ENCODE measurements at regions not wholly inside any gene's neighbourhood (a gene's known extent, or its start where the extent isn't known, plus 50 kb on each side); places are given as distances from the start of the nearest gene placed in this dataset.

DNA sequence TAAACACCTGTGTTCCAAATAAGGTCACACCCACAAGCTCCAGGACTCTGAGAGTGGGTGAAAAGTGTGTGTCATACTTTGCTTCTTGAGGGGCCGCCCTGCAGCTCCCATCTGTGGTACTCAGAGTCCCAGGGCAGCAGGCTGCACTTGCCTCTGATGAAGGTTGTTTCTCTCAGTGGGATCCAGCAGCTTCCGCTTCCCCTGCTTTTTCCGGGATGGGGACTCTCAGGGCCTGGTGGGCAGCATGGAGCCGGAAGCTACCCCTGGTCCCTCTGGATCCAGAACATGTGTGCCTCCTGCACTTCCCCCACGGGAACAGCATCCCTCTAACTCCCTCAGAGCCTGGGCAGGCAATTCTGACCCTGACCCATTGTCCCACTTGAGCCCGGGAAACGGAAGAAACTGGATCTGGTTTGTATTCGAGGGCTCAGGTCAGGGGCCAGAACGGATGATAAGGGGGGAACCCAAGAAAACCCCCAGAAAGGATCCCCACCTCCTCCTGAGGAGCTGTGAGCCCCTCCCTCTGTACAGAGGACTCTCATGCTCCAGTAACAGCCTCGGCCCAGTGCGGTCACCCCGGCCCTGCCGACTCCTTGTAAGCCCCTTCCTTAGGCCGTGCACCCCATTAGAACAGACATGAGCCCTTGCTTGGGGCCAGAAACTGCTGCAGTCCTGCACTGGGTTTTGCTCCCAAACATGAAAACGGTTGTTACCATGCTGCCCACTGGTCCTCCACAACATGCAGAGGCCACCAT is 189.5 kb upstream of the C1orf174 start:
- DNase-seq (ENCODE audit: low spot score) = no peak

DNA sequence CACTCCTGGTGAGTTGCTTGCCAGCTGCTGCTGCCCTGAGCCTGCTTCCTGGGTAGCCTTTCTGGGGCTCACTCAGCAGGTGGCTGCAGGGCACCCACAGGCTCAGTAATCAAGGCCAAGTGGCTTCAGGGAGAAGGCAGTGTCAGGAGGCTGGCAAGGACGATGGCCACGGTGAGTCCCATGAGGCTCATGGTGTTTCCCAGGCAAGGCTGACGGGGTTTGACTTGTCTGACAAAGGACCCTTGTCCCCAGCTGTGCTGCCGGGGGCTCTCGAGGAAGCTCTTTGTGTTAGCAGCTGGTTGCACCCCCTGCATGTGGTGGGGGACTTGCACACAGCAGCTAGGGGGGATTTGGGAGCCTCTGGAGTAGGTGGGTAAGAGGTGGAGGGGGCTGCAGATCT is 190.5 kb upstream of the C1orf174 start:
- DNase-seq (ENCODE audit: low spot score) = no peak

DNA sequence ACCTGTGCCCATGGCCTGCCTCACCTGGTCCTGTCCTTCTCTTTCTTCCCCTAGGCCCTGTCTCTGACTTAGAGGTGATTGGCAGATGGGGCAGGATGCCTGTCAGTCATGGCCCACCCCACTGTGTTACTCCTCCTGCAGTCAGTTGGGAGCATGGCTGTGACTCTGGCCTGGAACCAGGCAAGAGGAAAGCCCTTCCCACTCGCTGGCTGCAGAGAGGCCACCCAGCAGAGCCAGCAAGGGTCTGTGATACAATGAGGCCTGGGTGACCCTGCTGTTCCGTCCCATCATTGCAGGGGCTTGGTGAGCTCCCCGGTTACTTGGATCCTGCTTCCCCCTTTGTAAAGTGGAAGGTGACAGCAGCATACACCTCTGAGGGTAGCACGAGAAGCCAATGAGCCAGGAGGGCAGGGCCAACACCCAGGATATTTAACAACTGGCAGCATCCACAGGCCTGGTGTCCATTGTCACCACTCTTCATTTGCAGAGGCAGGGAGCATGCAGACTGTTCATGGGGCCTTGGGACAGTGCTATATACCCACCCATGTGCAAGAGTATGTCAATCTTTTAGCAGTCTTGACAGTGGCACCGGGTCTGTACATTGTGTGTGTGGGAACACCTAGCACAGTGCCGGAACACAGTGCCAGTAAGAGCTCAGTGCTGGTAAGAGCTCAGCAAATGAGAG is 191.0 kb upstream of the C1orf174 start:
- no peak for DNase-seq (ENCODE audit: low spot score)

DNA sequence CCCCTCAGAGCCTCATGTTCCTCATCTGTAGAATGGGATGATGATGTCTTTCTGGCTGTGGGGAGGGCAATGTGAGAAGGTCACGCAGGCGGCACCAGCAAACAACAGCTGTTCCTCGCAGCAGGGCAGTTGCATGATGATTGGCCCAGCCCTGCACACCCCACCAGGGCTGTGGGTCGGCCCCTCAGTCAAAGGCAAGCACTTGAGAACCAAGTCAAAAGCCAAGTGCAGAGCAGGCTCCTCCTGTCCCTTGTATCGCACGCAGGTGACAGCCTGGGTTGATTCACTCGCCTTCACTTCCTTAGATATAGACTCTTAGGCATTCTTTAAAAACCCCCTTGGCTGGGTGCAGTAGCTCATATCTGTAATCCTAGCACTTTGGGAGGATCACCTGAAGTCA is 191.9 kb upstream of the C1orf174 start:
- no peak for DNase-seq (ENCODE audit: low spot score)

DNA sequence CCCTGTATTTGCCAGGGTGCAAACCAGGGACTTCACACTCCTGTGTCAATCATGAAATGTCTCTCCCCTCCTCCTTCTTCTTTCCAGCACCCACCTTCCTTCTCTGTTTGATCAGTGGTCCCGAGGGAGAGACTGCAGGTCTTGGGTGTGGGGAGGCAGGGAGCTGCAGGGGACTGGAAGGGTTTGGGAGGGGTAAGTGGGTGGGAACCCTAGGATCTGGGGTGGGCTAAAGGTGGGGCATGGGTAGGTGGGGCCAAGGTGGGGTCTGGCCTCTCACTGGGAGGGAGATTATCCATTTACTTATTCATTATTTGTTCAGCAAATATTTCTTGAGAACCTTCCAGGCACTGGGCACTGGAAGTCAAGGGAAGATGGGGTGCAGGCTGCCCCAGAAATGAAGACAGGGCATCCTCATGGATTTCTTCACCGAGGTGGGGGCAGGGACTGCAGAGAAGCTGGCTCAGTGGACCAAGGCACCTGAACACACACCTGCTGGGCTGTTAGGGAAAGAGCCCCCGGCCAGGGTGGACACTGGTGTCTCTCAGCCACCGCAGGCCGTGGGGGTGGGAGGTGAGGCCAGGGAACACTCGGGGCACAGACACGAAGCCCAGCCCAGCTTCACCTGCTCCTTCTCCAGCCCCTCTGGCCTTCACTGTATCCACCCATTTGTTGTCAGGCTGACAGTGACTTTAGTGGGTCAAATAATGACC is 193.9 kb upstream of the C1orf174 start:
- DNase-seq (ENCODE audit: low spot score) = no peak

DNA sequence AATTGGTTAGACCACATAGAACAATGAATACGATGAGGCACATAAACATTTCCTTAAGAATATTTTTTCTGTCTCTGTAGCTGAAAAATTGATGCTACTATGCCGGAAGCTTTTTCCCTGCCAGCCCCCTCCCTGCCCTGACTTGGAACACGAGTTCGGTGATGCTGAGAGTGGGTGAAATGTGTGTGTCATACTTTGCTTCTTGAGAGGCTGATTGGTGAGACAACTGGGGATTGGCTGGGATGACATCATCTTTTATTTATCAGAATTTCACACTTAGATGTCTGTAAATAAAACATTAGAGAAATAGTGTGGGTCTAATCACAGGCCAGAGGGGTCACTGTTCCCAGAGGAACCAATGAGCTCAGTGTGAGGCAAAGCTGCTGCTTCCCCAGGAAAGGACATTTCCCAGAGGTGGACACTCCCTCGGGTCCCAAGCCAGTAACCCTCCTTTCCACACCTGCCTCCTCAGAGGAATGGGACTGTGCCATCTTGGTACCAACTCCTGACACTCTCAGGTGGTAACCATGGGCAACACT is 195.4 kb upstream of the C1orf174 start:
- no peak for DNase-seq (ENCODE audit: low spot score)

DNA sequence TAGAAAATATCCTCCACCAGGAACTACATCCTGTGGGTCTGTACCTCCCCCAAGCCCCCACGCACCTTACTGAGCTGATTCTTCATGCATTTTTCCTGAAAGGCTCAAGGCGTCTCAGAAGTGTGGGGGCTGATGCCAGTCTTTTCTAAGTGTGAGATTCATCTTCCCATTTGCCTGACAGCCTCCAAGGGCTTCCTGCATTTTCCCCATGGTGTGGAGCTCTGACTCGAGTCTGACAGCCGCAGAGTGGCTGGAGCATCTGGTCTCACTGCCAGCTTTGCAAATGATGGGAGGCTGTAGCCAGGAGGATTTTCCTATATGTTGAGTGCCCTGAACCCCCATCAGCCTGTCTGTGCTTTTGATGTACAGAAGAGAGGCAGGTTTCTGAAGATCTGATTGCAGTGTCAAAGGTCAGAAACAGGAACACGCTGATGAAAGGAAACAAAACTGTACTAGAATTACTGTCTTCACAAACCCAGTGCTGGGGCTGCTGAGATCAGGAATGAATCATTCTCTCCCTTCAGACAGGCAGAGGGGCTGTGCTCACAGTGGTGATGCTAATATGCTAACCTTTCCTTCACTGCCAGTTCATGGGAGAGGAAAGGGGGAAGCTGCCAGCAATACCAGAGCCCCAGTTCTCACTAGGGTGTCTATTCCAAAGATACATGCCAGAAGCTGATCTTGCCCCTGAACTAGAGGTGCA is 201.5 kb upstream of the C1orf174 start:
- DNase-seq (ENCODE audit: low spot score) = no peak

DNA sequence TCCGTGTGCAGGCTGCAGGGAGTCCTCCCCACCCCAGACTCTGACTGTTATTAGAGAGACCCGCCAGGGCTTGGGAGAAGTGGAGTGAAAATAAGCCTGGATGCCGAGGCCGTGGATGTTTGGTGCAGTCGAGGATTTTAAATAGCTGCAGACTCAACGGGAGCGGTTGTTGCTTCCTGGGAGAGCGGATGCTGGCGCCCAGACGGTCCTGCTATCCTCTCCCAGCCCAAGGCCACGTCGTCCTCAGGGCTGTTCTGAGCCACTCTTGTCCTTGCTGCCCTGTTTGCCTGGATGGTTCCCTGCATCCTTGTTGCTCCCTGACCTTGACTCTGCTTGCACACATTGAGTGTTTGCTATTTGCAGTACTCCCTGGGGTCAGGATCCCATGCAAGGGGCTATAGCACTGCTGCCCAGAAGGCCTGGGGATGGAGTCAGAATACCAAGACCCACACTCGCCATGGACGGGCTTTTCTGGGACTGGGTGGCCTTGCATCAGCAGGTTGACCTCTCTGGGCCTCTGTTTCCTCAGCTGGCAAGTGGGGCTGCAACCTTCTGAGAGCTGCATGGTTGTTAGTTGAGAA is 205.3 kb upstream of the C1orf174 start:
- DNase-seq (ENCODE audit: low spot score) = no peak

DNA sequence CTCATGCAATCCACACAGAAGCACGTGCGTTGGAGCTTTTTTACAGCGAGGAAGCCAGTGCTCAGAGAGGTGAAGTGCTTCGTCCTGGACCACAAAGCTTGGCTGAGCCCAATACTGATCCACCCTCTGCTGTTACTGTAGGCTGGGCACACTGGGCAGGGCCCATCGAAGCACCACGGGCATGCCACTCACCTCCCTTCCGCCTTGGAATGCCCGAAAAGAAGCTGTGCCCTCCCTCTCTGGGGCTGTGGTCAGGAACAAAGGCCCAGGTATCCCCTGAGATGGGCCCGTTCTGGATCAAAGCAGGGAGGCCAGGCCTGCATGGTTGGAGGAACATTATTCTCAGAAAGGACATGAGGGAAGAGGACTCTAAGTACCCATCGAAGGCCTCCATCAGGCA is 206.7 kb upstream of the C1orf174 start:
- DNase-seq (ENCODE audit: low spot score) = no peak

DNA sequence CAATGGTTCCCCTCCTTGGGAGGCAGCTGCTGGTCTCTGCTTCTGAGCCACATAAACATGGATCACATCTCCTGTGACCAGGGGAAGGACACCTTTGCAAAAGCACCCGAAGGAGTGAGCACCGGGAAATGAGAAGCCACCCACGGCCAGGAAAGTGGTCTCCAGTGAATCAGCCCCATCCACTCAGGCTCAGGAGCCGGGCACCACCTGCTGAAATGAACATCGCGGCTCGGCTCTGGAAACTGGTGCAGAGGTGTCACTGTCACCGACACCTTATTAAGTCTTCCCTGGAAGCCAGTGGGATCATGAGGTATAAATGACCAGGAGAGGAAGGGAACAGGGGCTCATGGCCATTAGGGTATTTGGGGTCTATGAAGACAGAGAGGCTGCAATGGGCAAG is 207.2 kb upstream of the C1orf174 start:
- DNase-seq (ENCODE audit: low spot score) = no peak

DNA sequence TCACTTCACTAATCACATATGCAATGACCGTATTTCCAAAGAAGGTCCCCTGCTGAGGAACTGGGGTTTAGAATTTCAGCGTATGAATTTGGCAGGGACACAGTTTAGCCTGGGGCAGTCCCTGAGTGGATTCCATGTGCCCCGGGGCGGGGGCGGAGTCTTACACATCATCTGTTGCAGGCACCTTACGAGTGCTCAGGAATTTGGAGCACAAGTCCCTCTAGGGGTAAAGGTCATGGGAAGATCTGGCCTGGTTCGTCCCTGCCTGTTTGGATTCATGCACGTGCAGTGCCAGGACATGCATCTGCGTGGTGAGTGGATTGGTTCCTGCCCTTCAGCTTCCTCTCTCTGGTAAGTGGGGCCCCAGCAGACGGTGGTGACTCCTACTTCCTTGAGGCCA is 208.3 kb upstream of the C1orf174 start:
- no peak for DNase-seq (ENCODE audit: low spot score)

DNA sequence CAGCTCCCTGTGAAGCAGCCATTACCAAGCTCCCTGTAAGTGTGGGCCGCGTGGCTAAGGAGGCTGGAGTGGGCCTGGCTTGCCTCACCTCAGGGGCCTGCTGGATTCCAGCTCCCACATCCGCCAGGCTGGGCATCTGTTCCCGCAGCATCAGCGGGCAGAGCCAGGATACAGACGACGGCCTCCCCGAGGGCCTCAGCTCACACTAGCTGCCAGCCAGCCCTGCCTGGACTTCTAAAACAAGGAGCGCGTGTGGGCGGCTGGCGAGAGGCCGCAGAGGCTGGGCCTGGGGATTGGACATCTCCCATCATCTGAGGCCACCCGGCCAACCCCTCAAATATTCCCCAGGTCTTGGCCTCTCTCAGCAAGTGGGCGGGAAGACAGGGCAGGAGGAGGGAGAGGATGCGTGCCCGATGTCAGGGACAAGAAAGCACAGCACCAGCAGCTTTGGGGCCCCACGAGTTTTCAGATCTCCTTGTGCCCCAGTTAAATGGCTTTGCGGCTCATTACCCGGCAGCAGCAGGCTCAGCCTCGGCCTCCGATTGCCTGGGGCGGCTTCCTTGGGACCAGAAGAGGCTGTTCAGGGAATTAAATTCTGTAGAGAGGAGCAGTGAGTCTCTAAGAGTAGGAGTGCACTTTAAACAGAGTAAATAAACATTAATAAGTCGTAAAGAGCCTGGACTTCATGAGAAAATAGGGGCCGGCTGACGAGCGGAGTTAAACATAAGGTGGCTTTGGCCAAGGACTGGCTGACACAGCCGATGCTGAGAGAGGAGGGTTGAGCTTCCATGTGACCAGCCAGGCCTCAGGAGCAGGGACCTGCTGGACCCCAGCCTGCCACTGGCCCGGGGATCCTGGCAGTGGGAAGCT is 208.9 kb upstream of the C1orf174 start:
- DNase-seq (ENCODE audit: low spot score) = peak; percentile 4

DNA sequence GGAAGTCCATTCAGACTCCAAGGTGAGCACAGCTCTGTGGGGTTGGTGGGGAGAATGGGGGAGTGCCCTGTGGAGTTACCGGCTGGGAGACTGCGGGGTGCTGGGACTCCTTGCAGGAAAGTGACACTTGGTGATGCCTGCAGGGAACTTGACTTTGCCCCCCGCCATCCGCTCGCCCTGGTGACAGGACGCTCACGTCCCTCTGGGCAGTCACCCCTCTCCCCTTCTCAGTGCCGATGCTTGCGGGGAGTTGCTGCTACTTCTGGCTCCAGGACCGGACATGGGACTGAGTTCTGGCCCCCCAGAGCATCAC is 209.5 kb upstream of the C1orf174 start:
- no peak for DNase-seq (ENCODE audit: low spot score)

DNA sequence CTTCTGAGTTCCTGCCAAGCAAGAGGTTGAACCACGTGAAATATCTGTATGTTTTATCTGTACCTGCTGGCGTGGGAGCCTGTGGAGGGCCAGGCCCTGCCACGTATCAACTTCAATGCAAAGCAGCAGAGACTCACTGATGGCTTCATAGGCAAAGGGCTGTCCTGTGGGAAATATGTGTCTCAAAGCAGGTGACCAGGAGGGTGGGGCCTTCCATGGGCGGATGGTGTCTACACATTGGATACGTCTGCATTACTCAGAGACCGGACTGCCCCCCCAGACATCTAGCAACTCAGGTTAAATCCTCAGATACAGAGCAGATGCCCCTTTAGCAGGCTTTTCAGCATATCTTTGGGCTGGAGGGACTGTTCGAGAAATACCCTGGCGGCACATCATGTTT is 210.8 kb upstream of the C1orf174 start:
- no peak for DNase-seq (ENCODE audit: low spot score)

DNA sequence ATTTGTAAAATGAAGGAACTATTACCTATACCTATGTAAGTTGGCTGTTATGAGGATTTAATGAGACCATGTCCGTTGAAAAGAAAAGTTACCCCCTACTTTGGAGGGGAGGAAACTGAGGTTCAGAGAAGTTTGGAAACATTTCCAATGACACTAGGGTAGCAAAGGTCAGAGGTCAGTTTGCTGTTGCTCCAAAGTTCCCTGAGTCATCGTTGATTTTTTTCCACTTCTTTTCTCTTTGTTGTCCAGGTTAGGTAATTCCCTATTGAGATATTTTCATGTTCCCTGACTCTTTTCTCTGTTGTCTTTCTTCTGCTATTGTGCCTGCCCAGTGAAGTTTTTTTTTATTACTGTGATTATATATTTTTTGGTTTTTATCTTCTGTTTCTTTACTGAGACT is 213.8 kb upstream of the C1orf174 start:
- DNase-seq (ENCODE audit: low spot score) = no peak

DNA sequence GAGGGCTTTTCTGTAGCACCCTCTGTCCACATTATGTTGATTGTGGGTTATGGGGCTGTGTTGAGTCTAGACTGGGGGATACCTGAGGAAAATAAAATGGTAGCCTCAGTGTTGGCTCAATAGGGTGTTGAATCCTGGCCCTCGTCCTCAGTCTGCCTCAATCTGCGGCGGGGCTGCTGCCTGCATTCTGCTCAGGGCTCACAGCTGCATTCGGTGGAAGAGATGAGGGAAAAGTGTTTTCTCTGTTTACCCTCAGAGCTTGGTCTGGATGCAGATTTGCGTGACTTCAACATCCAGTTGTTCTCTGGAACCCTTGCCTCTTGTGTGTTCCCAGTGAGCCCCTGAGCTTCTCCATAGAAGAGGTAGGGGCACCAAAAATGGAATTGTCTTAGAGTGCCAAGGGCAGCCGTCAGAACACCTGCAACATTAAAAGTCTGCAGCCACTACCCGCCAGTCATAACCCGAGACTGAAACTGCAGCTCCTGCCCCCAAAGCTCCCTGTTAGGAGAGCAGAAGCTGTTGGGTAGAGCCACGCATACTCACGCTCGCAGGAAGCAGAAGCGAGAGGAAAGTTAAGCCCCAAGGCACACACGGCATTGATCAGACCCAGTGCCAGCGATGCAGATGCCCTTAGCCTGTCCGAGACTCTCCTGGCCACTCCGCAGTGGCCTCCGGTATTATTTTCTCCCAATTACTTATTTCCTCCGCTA is 215.3 kb upstream of the C1orf174 start:
- no peak for DNase-seq (ENCODE audit: low spot score)

DNA sequence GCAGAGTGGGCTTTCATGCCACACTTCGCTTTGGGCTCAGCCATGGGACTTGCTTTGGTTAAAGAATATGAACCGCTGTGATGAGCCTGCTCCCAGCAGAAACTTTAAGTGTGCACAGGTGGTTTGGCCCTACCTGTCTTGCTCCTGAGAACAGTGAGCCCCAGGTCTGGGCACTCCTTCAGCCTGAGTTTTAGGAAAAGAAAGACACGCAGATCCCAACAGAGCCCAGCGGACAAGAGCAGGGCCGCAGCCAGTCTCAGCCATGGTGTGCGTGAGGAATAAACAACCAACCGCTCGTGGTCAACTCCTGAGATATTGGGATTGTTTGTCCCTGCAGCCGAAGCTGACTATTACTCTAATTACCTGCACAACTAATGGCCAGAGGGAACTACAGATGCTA is 217.1 kb upstream of the C1orf174 start:
- DNase-seq (ENCODE audit: low spot score) = no peak

DNA sequence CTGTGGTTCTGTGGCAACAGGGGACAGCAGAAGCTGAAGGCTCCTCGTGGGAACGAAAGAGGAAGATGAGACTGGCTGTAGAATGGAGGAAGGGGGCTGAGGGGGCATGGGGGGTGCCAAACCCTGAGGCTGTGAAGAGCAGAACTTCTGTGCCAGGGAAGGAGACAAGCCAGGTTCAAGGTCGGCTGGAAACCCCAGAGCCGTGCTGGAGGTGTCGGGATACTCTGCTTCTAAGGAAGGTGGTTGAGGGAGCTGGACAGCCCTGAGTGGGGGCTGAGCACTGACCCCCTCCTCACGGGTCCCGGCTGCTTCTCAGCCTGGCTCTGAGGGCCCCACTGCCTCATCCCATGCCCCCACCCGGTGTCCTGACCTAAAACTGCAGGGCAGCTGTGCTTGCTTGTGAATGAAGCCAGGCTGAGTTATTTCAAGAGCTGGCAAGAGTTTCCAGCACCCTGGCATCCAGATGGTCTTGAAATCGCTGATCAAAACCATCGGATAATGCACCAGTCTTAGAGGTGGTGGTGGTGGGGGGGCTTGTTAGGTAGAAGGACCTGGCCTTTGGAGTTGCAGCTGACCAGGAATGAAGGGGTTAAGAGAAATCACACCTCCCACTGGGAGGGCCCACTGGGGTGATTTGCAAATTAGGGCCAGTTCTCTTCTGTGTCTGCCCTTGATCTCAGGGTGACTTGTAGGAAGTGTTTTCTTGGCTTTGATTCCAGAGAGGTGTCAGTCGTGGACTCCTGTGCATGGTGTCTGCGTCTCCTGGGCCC is 218.9 kb upstream of the C1orf174 start:
- no peak for DNase-seq (ENCODE audit: low spot score)

DNA sequence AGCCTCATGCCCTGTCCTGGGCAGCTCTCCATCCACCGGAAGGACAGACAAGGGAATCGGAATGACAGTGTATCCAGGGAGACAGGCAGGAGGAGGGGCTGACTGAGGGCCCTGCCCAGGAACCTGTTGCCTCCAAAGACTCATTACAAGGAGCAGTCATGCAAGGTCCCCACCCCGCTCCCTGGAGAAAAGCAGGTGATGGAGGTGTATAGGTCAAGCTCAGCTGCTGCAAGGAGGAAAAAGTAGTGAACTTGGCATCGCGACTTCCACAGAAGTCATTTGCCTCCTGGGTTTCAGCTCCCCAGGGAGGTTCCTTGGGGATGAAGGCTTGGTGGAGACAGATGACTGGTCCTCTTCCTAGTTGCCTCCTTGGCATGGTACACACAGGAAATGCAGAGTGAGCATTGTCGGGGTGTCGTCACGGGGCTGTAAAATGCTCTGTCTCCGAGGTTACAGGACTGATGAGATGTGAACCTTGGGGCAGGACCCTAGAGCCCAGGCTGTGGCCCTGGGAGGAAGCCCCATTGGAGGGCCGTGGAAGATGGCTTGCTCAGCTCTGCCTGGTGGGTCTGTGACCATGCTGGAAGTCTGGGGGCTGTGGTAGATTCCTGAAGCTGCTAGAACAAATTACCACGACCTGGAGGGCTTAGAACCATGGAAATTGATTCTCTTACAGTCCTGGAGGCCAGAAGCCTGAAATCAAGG is 219.6 kb upstream of the C1orf174 start:
- DNase-seq (ENCODE audit: low spot score) = no peak
